Panc1 (cell line): ENCODE measurements at regions not wholly inside any gene's neighbourhood (a gene's known extent, or its start where the extent isn't known, plus 50 kb on each side); places are given as distances from the start of the nearest gene placed in this dataset.

ENCODE experiments used
- CTCF ChIP-seq: fragments of 450-650 bp; IDR thresholded peaks from 2 replicates; pipeline ENCODE4 v1.5.1; 2017; ENCODE audit warnings: mild to moderate bottlenecking
- POLR2AphosphoS5 ChIP-seq: IDR thresholded peaks from 2 replicates; pipeline ENCODE4 v1.6.1; 2012; ENCODE audit warnings: mild to moderate bottlenecking, low read depth, low read length, moderate library complexity

- TF ChIP-seq POLR2AphosphoS5 (no peak), CTCF (no peak)
Observed at GRCh38 chr9:90035471-90035870, 430.7 kb downstream of the GADD45G start.
